ENCODE measurements at regions not wholly inside any gene's neighbourhood (a gene's known extent, or its start where the extent isn't known, plus 50 kb on each side); places are given as distances from the start of the nearest gene placed in this dataset.
"Not testable (repeated sequence)": the region's sequence is repeated elsewhere in the genome, so short reads cannot be mapped to it uniquely, and the experiment has no call there.

GRCh38 chr11:71710171-71710671, 122.8 kb upstream of the DEFB108B start:
- H3K4me3 ChIP-seq (ENCODE audit: low read depth, low read length); DNase-seq (ENCODE audit: low read depth): not testable (repeated sequence)

DNA sequence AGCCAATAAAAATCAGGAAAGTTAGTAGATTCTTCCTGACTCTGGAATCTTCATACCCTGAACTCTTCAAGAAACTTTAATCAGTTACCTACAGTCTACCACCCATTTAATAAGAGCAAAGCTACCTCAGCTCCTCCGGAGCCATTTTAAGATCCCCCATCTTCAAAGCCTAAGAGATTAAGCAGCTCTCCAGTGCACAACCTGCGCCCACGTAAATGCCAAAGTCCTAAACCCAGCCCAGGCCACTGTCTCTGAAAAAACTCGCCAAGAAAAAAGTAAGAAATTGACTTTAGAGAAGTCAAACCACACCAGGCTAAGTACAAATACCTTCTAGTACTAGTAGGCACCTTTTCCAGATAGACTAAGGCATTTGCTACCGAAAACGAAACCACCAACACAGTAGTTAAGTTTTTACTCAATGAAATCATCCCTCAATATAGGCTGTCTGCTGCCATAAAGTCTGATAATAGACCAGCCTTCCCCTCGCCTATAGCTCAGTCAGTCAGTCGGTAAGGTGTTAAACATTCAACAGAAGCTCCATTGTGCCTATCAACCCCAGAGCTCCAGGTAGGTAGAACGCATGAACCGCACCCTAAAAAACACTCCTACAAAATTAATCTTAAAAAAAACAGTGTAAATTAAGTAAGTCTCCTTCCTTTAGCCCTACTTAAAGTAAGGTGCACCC, 122.2 kb upstream of the DEFB108B start:
- DNase-seq (ENCODE audit: low read depth); H3K4me3 ChIP-seq (ENCODE audit: low read depth, low read length): not testable (repeated sequence)

DNA sequence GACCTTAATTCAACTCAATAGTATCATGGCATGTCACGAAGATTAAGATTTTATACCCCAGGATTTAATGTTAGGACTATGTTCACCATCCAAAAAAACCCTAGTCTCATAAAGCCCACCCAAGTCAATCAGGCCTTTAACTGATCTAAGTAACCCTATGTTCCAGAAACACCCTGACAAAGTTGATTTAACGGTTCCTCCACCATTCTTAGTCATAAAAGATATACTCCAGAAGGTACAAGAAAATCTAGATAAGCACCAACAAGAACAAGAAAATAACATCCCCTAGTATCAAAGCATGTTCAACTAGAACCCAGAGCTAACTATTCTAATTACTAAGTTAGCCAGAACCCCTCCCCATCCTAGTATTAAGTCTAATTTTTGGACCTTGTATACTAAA, 120.7 kb upstream of the DEFB108B start:
- not testable (repeated sequence) for DNase-seq (ENCODE audit: low read depth); H3K4me3 ChIP-seq (ENCODE audit: low read depth, low read length)

GRCh38 chr11:71712846-71713245, 120.2 kb upstream of the DEFB108B start:
- not testable (repeated sequence) for DNase-seq (ENCODE audit: low read depth)

GRCh38 chr11:71714510-71714909, 118.5 kb upstream of the DEFB108B start:
- not testable (repeated sequence) for DNase-seq (ENCODE audit: low read depth); H3K4me3 ChIP-seq (ENCODE audit: low read depth, low read length)

More at GRCh38 chr11:71712846-71713245, 120.2 kb upstream of the DEFB108B start:
- H3K4me3 ChIP-seq (ENCODE audit: low read depth, low read length): not testable (repeated sequence)

DNA sequence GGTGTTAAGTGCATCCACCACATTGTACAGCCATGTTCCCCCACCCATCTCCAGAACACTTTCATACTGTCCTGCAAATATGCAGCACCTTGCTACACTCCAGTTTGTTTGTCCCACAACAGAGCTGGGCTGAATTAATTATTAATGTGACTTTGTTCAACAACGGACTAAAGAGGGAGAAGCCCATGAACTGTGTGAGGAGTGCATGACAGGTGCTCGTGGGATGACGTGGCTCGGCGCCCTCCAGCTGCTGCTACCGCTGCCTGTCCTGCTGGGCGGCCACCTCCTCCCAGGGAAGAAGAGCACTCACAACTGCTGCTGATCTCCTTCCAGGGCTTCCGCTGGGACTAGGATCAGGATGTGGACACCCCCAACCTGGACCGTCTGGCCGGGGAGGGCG, 111.2 kb upstream of the DEFB108B start:
- DNase-seq (ENCODE audit: low read depth); H3K4me3 ChIP-seq (ENCODE audit: low read depth, low read length): not testable (repeated sequence)

- not testable (repeated sequence) for H3K4me3 ChIP-seq (ENCODE audit: low read depth, low read length); DNase-seq (ENCODE audit: low read depth)
These were observed 109.0 kb upstream of the DEFB108B start for GRCh38 chr11:71723991-71724390.

DNA sequence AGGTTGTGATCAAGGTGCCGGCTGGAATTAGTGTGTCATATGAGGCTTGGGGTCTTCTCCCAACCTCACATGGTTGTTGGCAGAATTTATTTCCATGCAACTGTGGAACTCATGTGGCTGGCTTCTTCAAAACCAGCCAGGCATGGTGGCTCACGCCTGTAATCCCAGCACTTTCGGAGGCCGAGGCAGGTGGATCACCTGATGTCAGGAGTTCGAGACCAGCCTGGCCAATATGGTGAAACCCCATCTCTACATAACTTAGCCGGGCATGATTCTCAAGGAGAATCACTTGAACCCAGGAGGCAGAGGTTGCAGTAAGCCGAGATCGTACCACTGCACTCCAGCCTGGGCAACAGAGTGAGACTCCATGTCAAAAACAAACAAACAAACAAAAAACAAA, 102.3 kb upstream of the DEFB108B start:
- DNase-seq (ENCODE audit: low read depth); H3K4me3 ChIP-seq (ENCODE audit: low read depth, low read length): not testable (repeated sequence)

DNA sequence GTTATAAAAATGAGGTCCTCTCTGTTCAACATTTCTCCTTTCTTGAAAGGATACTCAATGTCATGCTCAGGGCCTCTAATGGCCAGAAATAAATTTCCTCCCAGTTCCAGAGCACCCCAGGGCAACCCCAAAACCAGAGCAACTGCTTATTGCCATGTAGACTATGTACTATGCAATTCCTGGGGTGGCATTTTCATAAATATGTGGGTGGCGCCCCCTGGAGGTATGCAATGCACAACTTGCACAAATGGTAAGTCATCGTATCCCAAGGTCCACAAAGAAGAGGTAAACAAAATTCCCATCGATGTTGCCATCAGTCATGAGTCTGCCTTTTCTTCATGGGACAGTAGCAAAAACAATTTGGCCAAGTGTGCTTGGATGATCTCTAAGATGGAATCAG, 98.6 kb upstream of the DEFB108B start:
- TF ChIP-seq, protein P1, sequence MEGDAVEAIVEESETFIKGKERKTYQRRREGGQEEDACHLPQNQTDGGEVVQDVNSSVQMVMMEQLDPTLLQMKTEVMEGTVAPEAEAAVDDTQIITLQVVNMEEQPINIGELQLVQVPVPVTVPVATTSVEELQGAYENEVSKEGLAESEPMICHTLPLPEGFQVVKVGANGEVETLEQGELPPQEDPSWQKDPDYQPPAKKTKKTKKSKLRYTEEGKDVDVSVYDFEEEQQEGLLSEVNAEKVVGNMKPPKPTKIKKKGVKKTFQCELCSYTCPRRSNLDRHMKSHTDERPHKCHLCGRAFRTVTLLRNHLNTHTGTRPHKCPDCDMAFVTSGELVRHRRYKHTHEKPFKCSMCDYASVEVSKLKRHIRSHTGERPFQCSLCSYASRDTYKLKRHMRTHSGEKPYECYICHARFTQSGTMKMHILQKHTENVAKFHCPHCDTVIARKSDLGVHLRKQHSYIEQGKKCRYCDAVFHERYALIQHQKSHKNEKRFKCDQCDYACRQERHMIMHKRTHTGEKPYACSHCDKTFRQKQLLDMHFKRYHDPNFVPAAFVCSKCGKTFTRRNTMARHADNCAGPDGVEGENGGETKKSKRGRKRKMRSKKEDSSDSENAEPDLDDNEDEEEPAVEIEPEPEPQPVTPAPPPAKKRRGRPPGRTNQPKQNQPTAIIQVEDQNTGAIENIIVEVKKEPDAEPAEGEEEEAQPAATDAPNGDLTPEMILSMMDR (IDR thresholded peaks at IDR 0.05; ENCODE audit: low read depth, low read length, missing control alignments): peak; percentile 22
- DNase-seq (ENCODE audit: low read depth); H3K4me3 ChIP-seq (ENCODE audit: low read depth, low read length): not testable (repeated sequence)

DNA sequence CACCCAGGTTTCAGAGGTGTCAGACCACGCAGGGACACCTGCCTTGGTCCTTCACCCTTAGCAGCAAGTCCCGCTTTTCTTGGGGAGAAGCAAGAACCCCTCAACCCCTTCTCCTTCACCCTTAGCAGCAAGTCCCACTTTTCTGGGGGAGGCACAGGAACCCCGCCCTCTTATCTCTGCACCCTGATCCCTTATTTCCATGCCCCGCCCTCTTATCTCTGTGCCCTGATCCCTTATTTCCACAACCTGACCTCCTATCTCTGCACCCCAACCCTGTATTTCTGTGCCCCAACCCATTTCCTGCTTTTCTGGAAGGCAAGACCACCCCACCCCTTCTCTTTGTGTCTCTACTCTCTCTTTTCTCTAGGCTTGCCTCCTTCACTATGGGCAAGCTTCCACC, 94.7 kb upstream of the DEFB108B start:
- not testable (repeated sequence) for H3K4me3 ChIP-seq (ENCODE audit: low read depth, low read length); DNase-seq (ENCODE audit: low read depth)

DNA sequence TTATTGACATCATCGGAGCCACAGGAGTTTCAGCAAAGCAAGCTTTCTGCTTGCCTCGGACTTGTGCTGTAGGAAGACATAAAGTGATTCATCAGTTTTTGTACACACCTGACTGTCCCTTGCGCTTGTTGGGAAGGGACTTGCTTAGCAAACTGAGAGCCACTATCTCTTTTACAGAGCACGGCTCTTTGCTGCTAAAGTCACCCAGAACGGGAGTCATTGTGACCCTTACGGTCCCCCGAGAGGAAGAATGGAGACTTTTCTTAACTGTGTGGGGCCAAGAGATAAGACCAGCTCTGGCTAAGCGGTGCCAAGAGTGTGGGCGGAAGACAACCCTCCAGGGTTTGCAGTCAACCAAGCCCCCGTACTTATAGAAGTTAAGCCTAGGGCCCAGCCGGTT, 89.6 kb upstream of the DEFB108B start:
- H3K4me3 ChIP-seq (ENCODE audit: low read depth, low read length); DNase-seq (ENCODE audit: low read depth): not testable (repeated sequence)

GRCh38 chr11:71745656-71746055, 87.3 kb upstream of the DEFB108B start:
- not testable (repeated sequence) for DNase-seq (ENCODE audit: low read depth); H3K4me3 ChIP-seq (ENCODE audit: low read depth, low read length)

- not testable (repeated sequence) for DNase-seq (ENCODE audit: low read depth); H3K4me3 ChIP-seq (ENCODE audit: low read depth, low read length)
These were observed 86.7 kb upstream of the DEFB108B start for GRCh38 chr11:71746263-71746662.

GRCh38 chr11:71748965-71749620, 83.9 kb upstream of the DEFB108B start:
- not testable (repeated sequence) for DNase-seq (ENCODE audit: low read depth); H3K4me3 ChIP-seq (ENCODE audit: low read depth, low read length)

- not testable (repeated sequence) for H3K4me3 ChIP-seq (ENCODE audit: low read depth, low read length); DNase-seq (ENCODE audit: low read depth)
These were observed 82.1 kb upstream of the DEFB108B start for GRCh38 chr11:71750908-71751307.

GRCh38 chr11:71764695-71765491, 68.1 kb upstream of the DEFB108B start:
- not testable (repeated sequence) for DNase-seq (ENCODE audit: low read depth); H3K4me3 ChIP-seq (ENCODE audit: low read depth, low read length)

GRCh38 chr11:71767016-71767415, 66.0 kb upstream of the DEFB108B start:
- DNase-seq (ENCODE audit: low read depth); H3K4me3 ChIP-seq (ENCODE audit: low read depth, low read length): not testable (repeated sequence)

DNA sequence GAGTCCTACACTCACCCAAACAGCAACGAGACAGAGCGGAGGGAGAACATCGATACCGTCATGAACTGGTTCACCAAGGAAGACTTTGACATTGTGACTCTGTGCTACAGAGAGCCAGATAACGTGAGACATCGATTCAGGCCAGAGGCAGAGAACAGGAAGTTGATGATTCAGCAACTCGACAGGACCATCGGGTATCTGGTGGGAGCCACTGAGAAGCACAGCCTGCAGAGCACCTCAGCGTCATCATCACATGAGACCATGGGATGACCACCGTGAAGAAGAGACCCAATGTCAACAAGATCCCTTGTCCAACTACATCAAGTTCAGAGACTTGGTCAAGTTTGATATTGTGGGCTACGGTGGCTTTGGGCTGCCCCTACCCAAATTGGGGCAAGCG, 60.8 kb upstream of the DEFB108B start:
- DNase-seq (ENCODE audit: low read depth); H3K4me3 ChIP-seq (ENCODE audit: low read depth, low read length): not testable (repeated sequence)

All from GM12864 (cell line).